AG10803 (cell line): ENCODE measurements at regions not wholly inside any gene's neighbourhood (a gene's known extent, or its start where the extent isn't known, plus 50 kb on each side); places are given as distances from the start of the nearest gene placed in this dataset.

Experiments used
- DNase-seq: peaks from one replicate; pipeline ENCODE4 v3.0.0; 2010; ENCODE audit warnings: low read depth
- H3K4me3 ChIP-seq: 2 replicates; pipeline ENCODE4 v1.5.1; 2011; ENCODE audit warnings: mild to moderate bottlenecking, low read length, control low read depth
- TF ChIP-seq, protein P1 (sequence below): conservative IDR thresholded peaks from 2 replicates; pipeline ENCODE4 v1.5.1; 2011; ENCODE audit warnings: mild to moderate bottlenecking, low read length, control low read depth, inconsistent platforms

DNA sequence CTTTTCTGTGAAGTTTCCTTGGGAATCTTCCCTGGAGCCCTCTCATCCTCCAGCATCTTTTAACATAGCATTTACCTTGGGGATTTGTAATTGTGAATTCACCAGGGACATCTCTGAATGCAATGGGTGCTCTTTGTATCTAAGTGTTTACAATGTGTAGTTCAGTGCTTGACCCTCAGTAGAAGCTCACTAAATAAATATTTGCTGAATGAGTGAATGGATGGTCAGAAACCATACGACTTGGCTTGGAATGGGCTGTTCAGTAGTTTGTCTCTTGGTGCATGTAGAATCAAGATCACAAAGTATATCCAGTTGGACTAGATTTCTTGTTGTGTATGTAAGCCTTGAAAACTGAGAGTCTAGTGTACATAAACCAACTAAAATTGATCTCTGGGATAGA is 81.8 kb upstream of the MEF2C start:
- TF ChIP-seq, protein P1, sequence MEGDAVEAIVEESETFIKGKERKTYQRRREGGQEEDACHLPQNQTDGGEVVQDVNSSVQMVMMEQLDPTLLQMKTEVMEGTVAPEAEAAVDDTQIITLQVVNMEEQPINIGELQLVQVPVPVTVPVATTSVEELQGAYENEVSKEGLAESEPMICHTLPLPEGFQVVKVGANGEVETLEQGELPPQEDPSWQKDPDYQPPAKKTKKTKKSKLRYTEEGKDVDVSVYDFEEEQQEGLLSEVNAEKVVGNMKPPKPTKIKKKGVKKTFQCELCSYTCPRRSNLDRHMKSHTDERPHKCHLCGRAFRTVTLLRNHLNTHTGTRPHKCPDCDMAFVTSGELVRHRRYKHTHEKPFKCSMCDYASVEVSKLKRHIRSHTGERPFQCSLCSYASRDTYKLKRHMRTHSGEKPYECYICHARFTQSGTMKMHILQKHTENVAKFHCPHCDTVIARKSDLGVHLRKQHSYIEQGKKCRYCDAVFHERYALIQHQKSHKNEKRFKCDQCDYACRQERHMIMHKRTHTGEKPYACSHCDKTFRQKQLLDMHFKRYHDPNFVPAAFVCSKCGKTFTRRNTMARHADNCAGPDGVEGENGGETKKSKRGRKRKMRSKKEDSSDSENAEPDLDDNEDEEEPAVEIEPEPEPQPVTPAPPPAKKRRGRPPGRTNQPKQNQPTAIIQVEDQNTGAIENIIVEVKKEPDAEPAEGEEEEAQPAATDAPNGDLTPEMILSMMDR = no peak
- DNase-seq = no peak
- no peak overlapping the region for H3K4me3 ChIP-seq

DNA sequence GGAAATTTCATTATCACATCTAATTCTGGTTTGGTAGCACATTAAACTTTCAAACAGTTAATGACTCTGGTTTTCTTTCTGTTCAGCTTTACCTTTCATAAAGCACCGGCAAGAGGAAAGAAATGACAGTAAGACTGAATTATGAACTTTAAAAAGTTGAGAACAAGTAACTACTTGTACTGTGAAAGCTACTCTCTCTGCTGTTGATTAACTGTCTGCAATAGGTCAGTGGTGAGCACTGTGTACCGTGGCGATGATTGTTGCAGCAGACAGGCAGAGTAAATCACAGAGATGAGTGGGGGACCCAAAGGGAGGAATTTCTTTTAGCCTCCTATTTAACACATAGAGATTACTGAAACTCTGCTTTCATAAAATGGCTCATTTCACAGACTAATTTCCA is 74.0 kb upstream of the MEF2C start:
- DNase-seq = no peak
- TF ChIP-seq, protein P1 = no peak
- H3K4me3 ChIP-seq = no peak overlapping the region

DNA sequence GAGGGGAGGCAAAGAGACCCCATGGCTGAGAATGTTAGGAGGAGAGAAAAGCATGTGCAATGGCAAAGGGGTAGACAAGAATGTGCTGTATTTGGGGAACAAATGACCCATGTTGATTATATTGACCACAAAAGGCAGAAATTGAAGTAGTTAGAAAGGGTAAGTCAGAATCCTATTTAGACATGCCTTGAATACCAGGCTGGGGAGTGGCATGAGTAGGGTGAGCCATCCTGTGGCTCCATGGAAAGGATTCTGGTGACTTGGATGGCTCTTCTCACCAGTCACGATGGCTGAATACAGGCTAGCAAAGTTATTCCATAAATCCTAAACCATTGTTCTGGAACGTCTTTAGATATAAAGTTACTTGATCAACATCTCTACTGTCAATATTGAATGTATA is 73.4 kb upstream of the MEF2C start:
- no peak for DNase-seq
- TF ChIP-seq, protein P1 = no peak

DNA sequence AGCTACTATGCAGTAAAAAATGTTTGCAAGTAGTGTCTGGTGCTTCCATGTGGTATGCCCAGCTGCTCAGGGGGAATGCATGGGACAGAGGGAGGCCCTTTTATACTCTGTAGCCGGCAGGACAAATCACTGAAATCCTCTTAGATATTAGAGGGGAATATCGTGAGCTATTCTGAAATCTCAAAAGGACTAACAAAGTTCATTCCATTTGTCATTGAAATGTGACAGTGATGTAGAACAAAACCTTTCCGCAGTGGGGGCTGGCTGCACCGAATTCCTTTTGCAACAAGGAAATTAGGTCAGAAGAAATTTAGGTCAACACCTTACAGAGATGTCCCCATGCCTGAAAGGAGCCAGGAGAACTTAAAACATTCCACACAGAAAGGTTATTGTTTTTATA is 72.4 kb upstream of the MEF2C start:
- H3K4me3 ChIP-seq = no peak overlapping the region
- no peak for DNase-seq
- TF ChIP-seq, protein P1 = no peak

More for the DNA sequence above, 73.4 kb upstream of the MEF2C start:
- H3K4me3 ChIP-seq = no peak overlapping the region

DNA sequence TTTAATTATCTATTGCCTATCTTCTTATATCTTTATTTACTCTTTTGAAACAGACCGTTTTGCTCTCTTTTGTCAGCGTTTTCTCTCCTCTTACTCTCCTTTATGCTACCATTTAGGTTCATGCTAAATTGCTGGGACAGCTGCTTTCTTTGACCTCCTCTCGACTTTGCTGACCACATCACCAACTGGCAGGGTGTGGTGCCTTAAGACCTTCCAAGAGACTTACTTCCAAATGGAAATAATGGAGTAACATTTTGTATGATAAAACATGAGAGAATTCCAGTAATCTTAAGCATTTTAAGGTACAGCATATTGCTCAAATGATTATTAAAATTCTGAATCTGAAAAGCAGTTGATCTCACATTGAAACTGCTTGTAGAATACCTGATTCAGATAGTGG is 71.5 kb upstream of the MEF2C start:
- peak; percentile 23 for DNase-seq
- TF ChIP-seq, protein P1 = no peak
- H3K4me3 ChIP-seq = no peak overlapping the region

DNA sequence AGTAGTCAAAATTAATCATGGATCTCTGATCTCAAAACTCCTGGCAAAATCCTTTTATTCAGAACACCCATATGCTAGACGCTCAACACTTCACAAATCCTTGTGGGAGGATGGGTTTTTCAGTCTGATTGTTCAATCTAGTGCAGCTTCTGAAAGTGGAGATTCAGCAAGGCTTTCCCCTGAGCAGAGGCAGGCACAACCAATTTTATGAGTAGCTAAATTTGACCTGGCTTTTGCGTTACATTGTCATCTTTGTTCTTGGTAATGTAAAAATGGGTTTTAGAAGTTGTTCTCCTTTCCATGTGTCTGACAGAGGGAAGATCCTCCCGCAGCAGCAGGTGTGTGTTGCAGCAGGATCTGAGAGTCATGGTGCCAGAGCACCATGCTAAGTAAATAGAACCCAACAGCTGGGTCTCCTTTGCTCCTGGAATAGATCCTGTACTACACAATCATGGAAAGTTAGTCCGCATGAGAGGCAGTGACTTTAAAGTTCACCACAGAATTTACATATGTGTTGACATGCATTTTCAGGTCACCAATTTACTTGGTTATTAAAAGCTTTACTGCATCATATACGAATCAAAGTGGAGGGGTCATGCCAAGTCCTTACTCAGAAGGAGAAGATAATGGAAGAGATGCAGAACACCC is 70.1 kb upstream of the MEF2C start:
- no peak overlapping the region for H3K4me3 ChIP-seq
- no peak for DNase-seq
- TF ChIP-seq, protein P1 = no peak

DNA sequence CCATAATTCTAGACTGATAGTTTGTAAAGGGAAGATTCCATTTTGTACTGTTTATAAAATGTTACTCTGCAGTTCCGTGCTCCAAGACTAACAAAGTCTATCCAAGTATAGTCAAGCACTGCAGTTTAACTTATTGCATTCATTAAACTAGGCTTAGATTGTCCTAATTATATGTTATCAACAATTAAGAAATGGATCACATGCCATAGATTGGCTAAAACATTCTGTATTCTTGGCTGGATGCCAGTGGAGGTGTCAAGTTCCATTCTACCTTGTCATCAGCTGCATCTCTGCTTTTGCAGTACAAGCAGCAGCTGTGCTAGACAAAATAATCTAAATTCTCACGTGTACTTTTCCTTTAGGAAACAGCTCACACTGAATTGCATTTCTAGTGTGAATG is 69.4 kb upstream of the MEF2C start:
- no peak for DNase-seq
- H3K4me3 ChIP-seq = no peak overlapping the region
- TF ChIP-seq, protein P1 = no peak
